ENCODE measurements at regions not wholly inside any gene's neighbourhood (a gene's known extent, or its start where the extent isn't known, plus 50 kb on each side); places are given as distances from the start of the nearest gene placed in this dataset.

DNA sequence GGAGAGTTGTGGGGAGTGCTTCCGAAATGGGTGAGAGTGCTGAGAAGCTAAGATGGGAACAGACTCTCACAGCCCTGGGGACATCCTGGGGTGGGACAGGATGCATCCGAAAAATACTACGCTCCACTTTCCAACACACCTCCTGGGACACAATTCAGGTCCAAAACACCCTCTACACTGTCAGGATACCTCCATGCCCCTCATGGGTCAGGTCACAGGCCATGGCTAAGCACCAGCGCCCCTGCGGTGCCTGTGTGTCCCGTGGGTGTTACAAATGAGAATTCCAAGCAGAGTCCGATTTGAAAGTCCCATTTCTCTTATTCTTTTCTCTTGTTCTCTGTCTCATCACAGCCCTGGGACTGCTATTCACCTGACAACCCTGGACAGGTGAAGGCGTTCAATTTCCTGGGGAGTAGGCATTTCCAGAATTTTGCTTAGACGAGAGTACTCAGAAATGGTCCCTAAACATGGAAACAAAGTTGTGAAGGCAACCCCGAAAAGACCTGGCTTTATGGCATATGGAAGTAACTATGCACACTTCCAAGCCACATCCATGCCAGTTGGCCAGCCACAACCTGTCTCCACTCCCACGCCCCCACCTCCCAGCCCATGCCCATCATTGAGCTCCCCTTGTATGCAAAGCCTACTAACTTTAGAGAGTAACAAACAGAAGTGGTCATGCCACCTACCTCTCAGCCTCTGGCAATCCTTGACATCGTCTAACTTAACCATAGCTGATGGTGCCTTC lies 87.9 kb upstream of the ZNF507 start:
- in situ Hi-C loops (cut with HindIII; ENCODE audit: low pct_ligation_motif_present, low pct_unique_long_range_greater_than_20kb, low sequenced_read_pairs) = no loop called here
- DNase-seq = no peak

DNA sequence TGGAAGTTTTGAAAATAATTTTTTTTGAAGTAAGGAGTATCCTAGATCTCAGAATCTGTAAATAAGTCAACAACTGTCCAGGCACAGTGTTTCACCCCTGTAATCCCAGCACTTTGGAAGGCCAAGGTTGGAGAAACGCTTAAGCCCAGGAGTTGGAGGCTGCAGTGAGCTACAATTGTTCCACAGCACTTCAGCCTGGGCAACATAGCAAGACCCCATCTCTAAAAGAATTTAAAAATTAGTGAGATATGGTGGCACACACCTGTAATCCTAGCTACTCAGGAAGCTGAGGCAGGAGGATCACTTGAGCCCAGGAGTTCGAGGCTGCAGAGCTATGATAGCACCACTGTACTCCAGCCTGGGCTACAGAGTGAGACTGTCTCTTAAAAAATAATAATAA lies 87.2 kb upstream of the ZNF507 start:
- DNase-seq = no peak
- in situ Hi-C loops (cut with HindIII; ENCODE audit: low pct_ligation_motif_present, low pct_unique_long_range_greater_than_20kb, low sequenced_read_pairs) = no loop called here

DNA sequence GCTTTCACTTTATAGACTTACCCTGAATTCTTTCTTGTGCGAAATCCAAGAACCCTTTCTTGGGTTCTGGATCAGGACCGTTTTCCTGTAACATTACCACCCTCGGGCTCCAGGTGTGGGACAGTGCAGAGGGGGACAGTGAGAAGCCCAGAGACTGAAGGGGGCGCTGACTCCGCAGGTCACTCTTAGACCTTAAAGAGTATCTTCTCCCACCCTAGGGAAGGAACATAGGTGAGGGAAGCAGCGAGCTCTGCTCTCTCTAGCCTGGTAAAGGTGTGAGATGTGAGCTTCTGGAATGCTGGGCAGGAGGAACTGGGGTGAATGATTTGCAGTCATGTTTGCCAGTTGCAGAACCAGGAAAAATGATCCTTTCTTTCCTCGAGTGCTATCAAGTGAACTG lies 80.8 kb upstream of the ZNF507 start:
- DNase-seq = no peak
- in situ Hi-C loops (cut with HindIII; ENCODE audit: low pct_ligation_motif_present, low pct_unique_long_range_greater_than_20kb, low sequenced_read_pairs) = no loop called here

DNA sequence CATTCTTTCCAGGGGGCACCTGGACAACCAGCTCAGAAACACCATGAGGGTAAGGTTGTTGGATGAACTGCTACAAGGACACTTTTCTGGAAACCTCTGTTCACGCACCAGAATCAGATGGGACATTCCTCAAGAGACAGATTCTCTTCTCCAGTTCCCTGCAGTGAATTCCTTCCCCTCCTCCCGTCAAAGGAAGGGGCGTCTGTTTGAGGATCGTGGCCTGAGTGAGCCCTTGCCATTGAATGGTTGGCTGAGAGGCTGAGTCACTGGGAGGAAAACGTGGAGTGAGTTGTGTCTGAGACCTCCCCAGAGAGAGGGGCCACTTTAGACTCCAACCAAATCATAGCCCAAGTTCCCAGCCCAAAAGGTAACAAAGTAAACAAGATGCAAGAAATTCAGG lies 79.4 kb upstream of the ZNF507 start:
- in situ Hi-C loops (cut with HindIII; ENCODE audit: low pct_ligation_motif_present, low pct_unique_long_range_greater_than_20kb, low sequenced_read_pairs) = no loop called here
- DNase-seq = no peak

DNA sequence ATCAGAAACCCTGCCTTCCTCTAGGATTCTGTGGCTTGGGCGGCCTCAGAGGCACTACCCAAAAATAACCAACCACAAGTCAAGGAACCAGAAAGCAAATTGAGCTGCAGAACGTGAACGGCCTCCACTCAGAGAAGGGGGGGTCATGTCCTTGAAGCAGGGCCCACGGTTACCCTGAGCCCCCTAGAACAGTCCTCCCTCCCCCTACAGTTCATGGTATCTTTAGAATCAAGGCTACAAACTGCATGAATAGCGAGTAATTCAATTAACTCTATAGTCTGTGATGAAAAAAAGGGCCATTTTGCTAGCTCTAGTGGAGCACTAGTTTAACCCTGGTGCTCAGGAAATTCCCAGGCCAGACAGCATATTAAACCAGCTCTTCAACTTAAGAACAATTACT lies 79.0 kb upstream of the ZNF507 start:
- in situ Hi-C loops (cut with HindIII; ENCODE audit: low pct_ligation_motif_present, low pct_unique_long_range_greater_than_20kb, low sequenced_read_pairs) = no loop called here
- DNase-seq = no peak

DNA sequence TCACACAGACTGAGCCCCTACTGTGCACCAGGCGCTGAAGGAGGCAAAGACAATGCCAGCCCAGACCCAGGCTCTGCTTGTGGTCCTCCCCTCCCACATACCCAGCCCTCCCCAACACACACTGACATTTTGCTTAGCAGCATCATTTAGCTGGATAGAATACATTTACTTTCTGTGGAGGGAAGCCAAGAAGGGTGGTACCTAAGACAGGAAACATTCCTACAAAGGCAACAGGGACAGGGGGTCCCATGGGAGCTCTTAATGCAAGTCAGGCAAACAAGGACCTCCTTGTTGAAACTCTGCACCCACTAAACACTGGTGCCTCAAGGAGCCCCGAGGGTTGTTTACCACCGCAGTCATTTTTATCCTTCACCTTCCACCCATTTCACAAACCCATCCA lies 77.0 kb upstream of the ZNF507 start:
- in situ Hi-C loops (cut with HindIII; ENCODE audit: low pct_ligation_motif_present, low pct_unique_long_range_greater_than_20kb, low sequenced_read_pairs) = no loop called here
- no peak for DNase-seq

DNA sequence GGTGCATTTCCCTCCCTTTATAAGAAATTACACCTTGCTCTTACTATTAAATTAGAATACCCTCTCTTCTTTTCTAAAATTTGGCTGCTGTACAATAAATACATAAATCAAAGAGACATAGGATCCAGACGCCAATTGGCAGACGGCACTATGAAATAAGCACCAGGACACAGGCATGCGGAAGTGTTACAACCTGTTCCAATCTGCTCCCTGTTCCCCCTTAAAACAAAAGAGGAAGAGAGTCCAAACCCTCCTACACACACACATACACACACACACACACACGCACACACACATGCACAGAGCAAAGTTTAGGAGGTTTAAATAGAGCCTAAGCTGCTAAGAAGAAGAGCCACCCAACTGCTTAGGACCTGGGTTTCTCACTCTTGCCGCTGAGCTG lies 75.6 kb upstream of the ZNF507 start:
- in situ Hi-C loops (cut with HindIII; ENCODE audit: low pct_ligation_motif_present, low pct_unique_long_range_greater_than_20kb, low sequenced_read_pairs) = no loop called here
- no peak for DNase-seq

DNA sequence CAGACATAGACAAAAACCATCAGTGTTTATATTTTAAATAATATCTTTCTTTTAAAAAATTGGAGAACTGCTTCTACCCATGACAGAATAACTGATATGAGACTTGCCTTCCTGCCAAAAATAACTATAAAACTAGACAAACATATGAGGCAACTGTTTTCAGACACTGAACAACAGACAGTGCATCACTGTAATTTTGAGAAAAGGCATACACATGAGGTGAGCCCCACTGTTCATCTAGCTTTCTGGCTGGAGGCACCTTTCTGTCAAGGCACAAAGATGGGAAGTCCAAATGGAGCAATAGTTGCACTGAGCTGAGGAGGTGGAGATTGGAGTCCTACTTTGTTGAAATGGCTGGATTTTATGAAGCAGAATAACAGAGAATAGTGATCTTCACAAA lies 71.9 kb upstream of the ZNF507 start:
- in situ Hi-C loops (cut with HindIII; ENCODE audit: low pct_ligation_motif_present, low pct_unique_long_range_greater_than_20kb, low sequenced_read_pairs) = no loop called here
- DNase-seq = no peak

DNA sequence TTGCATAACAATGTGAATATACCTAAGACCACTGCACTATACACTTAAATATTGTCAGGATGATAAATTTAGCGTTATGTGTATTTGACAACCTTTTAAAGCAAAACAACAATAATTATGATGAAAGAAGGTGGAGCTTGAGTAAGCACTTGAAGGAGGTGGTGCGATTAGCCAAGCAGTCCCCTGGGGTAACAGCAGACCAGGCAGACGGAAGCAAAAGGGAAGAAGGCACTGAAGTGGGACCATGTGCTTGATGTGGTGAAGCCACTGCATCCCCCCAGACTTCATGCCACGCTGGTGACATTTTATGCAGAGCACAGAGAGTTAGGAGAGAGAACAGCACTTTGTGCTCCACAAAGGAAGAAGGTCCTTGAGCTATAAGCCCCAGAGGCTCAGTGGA lies 58.3 kb upstream of the ZNF507 start:
- no peak for DNase-seq
- in situ Hi-C loops (cut with HindIII; ENCODE audit: low pct_ligation_motif_present, low pct_unique_long_range_greater_than_20kb, low sequenced_read_pairs) = no loop called here

DNA sequence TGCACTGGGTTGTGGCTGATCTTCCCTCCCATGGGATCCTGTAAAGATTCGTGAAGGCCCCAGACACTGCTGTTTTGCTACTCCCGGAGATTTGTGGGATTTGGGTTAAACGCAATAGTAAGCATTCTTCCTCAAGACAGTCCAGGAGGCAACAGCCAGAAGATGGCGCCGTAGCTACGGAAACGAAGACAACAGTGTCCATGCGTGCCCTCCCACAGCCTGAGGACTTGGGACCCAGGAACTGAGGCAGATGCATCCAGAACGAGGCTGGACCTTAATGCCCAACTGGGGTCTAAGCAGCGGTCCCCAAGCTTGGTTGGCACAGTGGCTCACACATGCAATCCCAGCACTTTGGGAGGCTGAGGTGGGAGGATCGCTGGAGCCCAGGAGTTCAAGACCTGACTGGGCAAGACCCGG lies 57.6 kb upstream of the ZNF507 start:
- in situ Hi-C loops (cut with HindIII; ENCODE audit: low pct_ligation_motif_present, low pct_unique_long_range_greater_than_20kb, low sequenced_read_pairs) = no loop called here
- DNase-seq = peak; percentile 53

DNA sequence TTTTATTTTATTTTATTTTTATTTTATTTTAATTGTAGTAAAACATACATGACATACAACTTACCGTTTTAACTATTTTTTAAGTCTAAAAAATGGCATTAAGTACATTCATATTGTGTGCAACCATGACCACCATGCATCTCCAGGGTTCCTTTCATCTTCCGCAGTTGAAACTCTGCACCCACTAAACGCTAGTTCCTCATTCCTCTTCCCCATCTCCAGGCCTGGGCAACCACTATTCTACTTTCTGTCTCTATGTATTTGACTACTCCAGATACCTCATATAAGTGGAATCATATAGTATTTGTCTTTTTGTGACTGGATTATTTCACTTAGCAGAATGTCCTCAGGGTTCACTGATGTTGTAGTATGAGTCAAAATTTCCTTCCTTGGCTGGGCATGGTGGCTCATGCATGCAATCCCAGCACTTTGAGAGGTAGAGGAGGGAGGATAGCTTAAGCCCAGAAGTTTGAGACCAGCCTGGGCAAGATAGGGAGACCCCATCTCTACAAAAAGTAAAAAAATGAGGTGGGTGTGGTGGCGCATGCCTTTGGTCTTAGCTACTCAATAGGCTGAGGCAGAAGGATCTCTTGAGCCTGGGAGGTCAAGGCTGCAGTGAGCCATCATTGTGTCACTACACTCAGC lies 55.7 kb upstream of the ZNF507 start:
- in situ Hi-C loops (cut with HindIII; ENCODE audit: low pct_ligation_motif_present, low pct_unique_long_range_greater_than_20kb, low sequenced_read_pairs) = no loop called here

DNA sequence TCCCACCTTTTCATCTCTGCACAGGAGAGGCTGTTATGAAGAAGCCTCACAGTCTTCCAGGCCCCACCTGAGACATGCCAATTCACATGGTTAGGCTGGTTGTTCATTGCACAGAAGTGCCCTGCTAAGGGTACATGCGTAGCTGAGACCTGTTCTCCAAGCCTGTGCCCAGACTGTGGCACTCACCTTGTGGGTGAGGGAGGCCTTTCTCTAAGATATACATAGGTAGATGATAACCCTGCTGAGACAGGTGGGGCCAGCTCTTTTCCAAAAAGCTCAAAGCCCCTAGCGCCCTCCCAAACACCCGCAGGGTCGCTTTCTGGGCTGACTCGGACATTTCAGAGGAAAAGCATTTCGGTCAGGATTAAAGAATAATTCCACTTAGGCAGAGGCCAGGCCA lies 53.5 kb upstream of the ZNF507 start:
- in situ Hi-C loops (cut with HindIII; ENCODE audit: low pct_ligation_motif_present, low pct_unique_long_range_greater_than_20kb, low sequenced_read_pairs) = no loop called here
- no peak for DNase-seq

More for the DNA sequence above, 55.7 kb upstream of the ZNF507 start:
- DNase-seq = no peak

DNA sequence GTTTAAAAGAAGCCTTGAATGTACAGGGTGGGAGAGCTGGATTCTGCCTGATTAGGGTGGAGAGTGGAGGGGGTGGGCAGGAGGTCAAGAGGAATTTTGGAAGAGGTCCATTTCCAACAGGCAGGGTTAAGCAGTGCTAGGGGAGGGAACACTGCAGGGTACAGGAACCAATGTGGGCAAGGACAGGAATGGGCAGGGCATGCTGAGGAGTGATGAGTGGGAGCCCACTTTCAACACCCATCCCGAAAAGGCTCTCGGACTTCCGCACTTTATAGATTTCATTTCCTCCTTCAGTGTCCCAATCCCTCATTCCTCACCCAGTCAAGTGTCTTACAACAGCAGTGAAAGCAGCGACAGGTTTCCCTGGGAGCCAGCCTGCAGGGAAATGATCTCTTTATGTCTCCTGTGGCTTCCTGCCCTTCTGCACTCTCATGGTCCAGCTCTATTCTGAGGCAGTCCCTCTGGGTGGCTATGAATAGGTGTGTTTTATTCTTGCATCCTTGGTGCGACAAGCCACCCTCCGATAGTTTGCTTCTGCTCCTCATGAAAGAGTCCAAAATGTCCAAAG lies 50.5 kb upstream of the ZNF507 start:
- in situ Hi-C loops (cut with HindIII; ENCODE audit: low pct_ligation_motif_present, low pct_unique_long_range_greater_than_20kb, low sequenced_read_pairs) = no loop called here
- DNase-seq = no peak
